HG02763 (cell line): ENCODE measurements at regions not wholly inside any gene's neighbourhood (a gene's known extent, or its start where the extent isn't known, plus 50 kb on each side); places are given as distances from the start of the nearest gene placed in this dataset.
"Not testable (repeated sequence)": the region's sequence is repeated elsewhere in the genome, so short reads cannot be mapped to it uniquely, and the experiment has no call there.

Source experiments
- ATAC-seq: cut with Tn5 transposase; IDR thresholded peaks from one replicate; pipeline ENCODE4 v1.9.1; 2021; ENCODE audit warnings: mild to moderate bottlenecking, moderate library complexity; ENCODE audit not compliant: unreplicated experiment

GRCh38 chr4:116183241-116183640 lies 902.1 kb downstream of the TRAM1L1 start:
- no peak for ATAC-seq

- ATAC-seq, result no peak
Observed at GRCh38 chr4:116180157-116180601, 905.2 kb downstream of the TRAM1L1 start.

GRCh38 chr4:116151371-116151770 lies 934.0 kb downstream of the TRAM1L1 start:
- ATAC-seq, result not testable (repeated sequence)

- no peak for ATAC-seq
Observed at GRCh38 chr4:116150152-116150551, 935.2 kb downstream of the TRAM1L1 start.

GRCh38 chr4:116143198-116143597 lies 942.2 kb downstream of the TRAM1L1 start:
- no peak for ATAC-seq

GRCh38 chr4:116132946-116133345 lies 952.4 kb downstream of the TRAM1L1 start:
- ATAC-seq, result no peak

- ATAC-seq, result no peak
Observed at GRCh38 chr4:116126794-116127193, 958.6 kb downstream of the TRAM1L1 start.

GRCh38 chr4:116122124-116122523 lies 963.3 kb downstream of the TRAM1L1 start:
- ATAC-seq, result no peak

- no peak for ATAC-seq
Observed at GRCh38 chr4:116118221-116118620, 967.2 kb downstream of the TRAM1L1 start.

GRCh38 chr4:116112861-116113260 lies 972.5 kb downstream of the TRAM1L1 start:
- not testable (repeated sequence) for ATAC-seq

- no peak for ATAC-seq
Observed at GRCh38 chr4:116110713-116111112, 974.7 kb downstream of the TRAM1L1 start.

GRCh38 chr4:116108606-116109005 lies 976.8 kb downstream of the TRAM1L1 start:
- ATAC-seq, result no peak

- ATAC-seq, result no peak
Observed at GRCh38 chr4:116101321-116101720, 984.1 kb downstream of the TRAM1L1 start.

- no peak for ATAC-seq
Observed at GRCh38 chr4:116099596-116099995, 985.8 kb downstream of the TRAM1L1 start.

GRCh38 chr4:116097353-116097752 lies 983.9 kb upstream of the NDST4 start:
- not testable (repeated sequence) for ATAC-seq

- ATAC-seq, result no peak
Observed at GRCh38 chr4:116092961-116093360, 979.5 kb upstream of the NDST4 start.

GRCh38 chr4:116088771-116089170 lies 975.4 kb upstream of the NDST4 start:
- ATAC-seq, result no peak

GRCh38 chr4:116082808-116083366 lies 969.5 kb upstream of the NDST4 start:
- ATAC-seq, result no peak

- ATAC-seq, result no peak
Observed at GRCh38 chr4:116073051-116073450, 959.6 kb upstream of the NDST4 start.

GRCh38 chr4:116070283-116070682 lies 956.9 kb upstream of the NDST4 start:
- ATAC-seq, result no peak

GRCh38 chr4:116066711-116067245 lies 953.4 kb upstream of the NDST4 start:
- ATAC-seq, result no peak

GRCh38 chr4:116064331-116064730 lies 950.9 kb upstream of the NDST4 start:
- ATAC-seq, result no peak

- no peak for ATAC-seq
Observed at GRCh38 chr4:116059361-116059760, 945.9 kb upstream of the NDST4 start.
